GM13976 (cell line): ENCODE measurements at regions not wholly inside any gene's neighbourhood (a gene's known extent, or its start where the extent isn't known, plus 50 kb on each side); places are given as distances from the start of the nearest gene placed in this dataset.
"Not testable (repeated sequence)": the region's sequence is repeated elsewhere in the genome, so short reads cannot be mapped to it uniquely, and the experiment has no call there.

Source experiments
- DNase-seq: peaks from one replicate; pipeline ENCODE4 v3.0.0; 2012; ENCODE audit warnings: low spot score
- CTCF ChIP-seq: IDR thresholded peaks from 2 replicates; pipeline ENCODE4 v1.5.1; 2012; ENCODE audit warnings: borderline replicate concordance, mild to moderate bottlenecking; ENCODE audit not compliant: insufficient read depth; ENCODE audit errors: extremely low read depth, missing control alignments, control extremely low read depth
- in situ Hi-C: fragments of 300-500 bp; cut with MboI; formaldehyde crosslinking; loops from one replicate; pipeline ENCODE4 v1.12.0; 2022; ENCODE audit warnings: low sequenced_read_pairs, mixed read lengths, inconsistent platforms; ENCODE audit not compliant: unreplicated experiment

- no peak for DNase-seq
- no peak for TF ChIP-seq CTCF
- in situ Hi-C loops = no loop called here
These were observed 362.0 kb downstream of the ZNF248 start for GRCh38 chr10:37495415-37495814.

- DNase-seq, in situ Hi-C loops: not testable (repeated sequence)
These were observed 364.1 kb downstream of the ZNF248 start for GRCh38 chr10:37493185-37493796.

GRCh38 chr10:37490266-37490665 lies 364.9 kb downstream of the ANKRD30A start:
- in situ Hi-C loops = no loop called here
- TF ChIP-seq CTCF = no peak
- no peak for DNase-seq

GRCh38 chr10:37489658-37490003 lies 364.2 kb downstream of the ANKRD30A start:
- no peak for TF ChIP-seq CTCF
- in situ Hi-C loops = no loop called here
- no peak for DNase-seq

- TF ChIP-seq CTCF = no peak
- in situ Hi-C loops = no loop called here
- no peak for DNase-seq
These were observed 363.6 kb downstream of the ANKRD30A start for GRCh38 chr10:37488792-37489657.

GRCh38 chr10:37480596-37480995 lies 355.2 kb downstream of the ANKRD30A start:
- DNase-seq, in situ Hi-C loops: not testable (repeated sequence)

GRCh38 chr10:37479469-37479868 lies 354.1 kb downstream of the ANKRD30A start:
- in situ Hi-C loops = no loop called here
- no peak for DNase-seq
- TF ChIP-seq CTCF = no peak
